IMR-90 (cell line): ENCODE measurements at regions not wholly inside any gene's neighbourhood (a gene's known extent, or its start where the extent isn't known, plus 50 kb on each side); places are given as distances from the start of the nearest gene placed in this dataset.

ENCODE experiments used
- ATAC-seq: fragments of 200-7000 bp; cut with Tn5 transposase; 2 replicates; pipeline ENCODE4 v1.9.1; 2020; ENCODE audit warnings: low read depth, mild to moderate bottlenecking, moderate library complexity
- BruUV-seq: library from RNA; stranded (reverse); fragments of 400-500 nt; replicated peaks from 2 replicates; lab custom pipeline; 2021; lab: Mats Ljungman, UMichigan
- CTCF ChIA-PET: fragments of 300-600 bp; formaldehyde crosslinking; extraction: SDS; loops from one replicate; lab custom pipeline; 2021; ENCODE audit warnings: antibody characterized with exemption; lab: Yijun Ruan, JAX
- POLR2A ChIA-PET: fragments of 300-600 bp; sonication (Branson Sonifier 250); formaldehyde crosslinking; loops from one replicate; lab custom pipeline; 2022; ENCODE audit warnings: antibody characterized with exemption; ENCODE audit not compliant: unreplicated experiment; lab: Charles Lee
- DNase-seq: peaks from one replicate; pipeline ENCODE4 v3.0.0; 2013
- H2AFZ ChIP-seq: replicated peaks from 2 replicates; pipeline ENCODE3; 2013; ENCODE audit warnings: low read length, mild to moderate bottlenecking; ENCODE audit not compliant: poor library complexity
- H2AK5ac ChIP-seq: 2 replicates; pipeline ENCODE4 v1.6.1; 2013; ENCODE audit warnings: low read depth, low read length, inconsistent platforms
- H2AK9ac ChIP-seq: replicated peaks from 2 replicates; pipeline ENCODE3; 2013; ENCODE audit warnings: mild to moderate bottlenecking, low read depth, low read length, moderate library complexity; ENCODE audit not compliant: poor library complexity
- H2BK120ac ChIP-seq: 2 replicates; pipeline ENCODE4 v1.6.1; 2013; ENCODE audit warnings: low read depth, low read length, inconsistent platforms
- H2BK15ac ChIP-seq: 3 replicates; pipeline ENCODE4 v1.6.1; 2013; ENCODE audit warnings: low read depth, low read length, inconsistent platforms
- H2BK20ac ChIP-seq: 2 replicates; pipeline ENCODE4 v1.6.1; 2013; ENCODE audit warnings: low read depth, mild to moderate bottlenecking, inconsistent platforms, low read length, moderate library complexity
- H2BK5ac ChIP-seq: 2 replicates; pipeline ENCODE4 v1.6.1; 2013; ENCODE audit warnings: mild to moderate bottlenecking, low read depth, low read length, inconsistent platforms; ENCODE audit not compliant: poor library complexity, severe bottlenecking
- H3K14ac ChIP-seq: replicated peaks from 2 replicates; pipeline ENCODE4 v1.6.1; 2013; ENCODE audit warnings: low read depth, low read length, inconsistent platforms
- H3K18ac ChIP-seq: 2 replicates; pipeline ENCODE4 v1.6.1; 2013; ENCODE audit warnings: low read depth, low read length, control low read depth
- H3K23ac ChIP-seq: 2 replicates; pipeline ENCODE4 v1.6.1; 2013; ENCODE audit warnings: low read depth, low read length, inconsistent platforms
- H3K27ac ChIP-seq: 2 replicates; pipeline ENCODE4 v1.5.1; 2013; ENCODE audit warnings: mild to moderate bottlenecking, control low read depth, low read length; ENCODE audit not compliant: insufficient read depth
- H3K27me3 ChIP-seq: 2 replicates; pipeline ENCODE4 v1.6.1; 2013; ENCODE audit warnings: low read length; ENCODE audit not compliant: control insufficient read depth, insufficient read depth
- H3K36me3 ChIP-seq: 2 replicates; pipeline ENCODE4 v1.6.1; 2013; ENCODE audit warnings: low read length, mixed read lengths; ENCODE audit not compliant: control insufficient read depth, insufficient read depth
- H3K4ac ChIP-seq: 2 replicates; pipeline ENCODE4 v1.6.1; 2013; ENCODE audit warnings: low read depth, low read length, inconsistent platforms
- H3K4me1 ChIP-seq: 2 replicates; pipeline ENCODE4 v1.6.1; 2013; ENCODE audit warnings: low read length, mixed read lengths; ENCODE audit not compliant: control insufficient read depth, insufficient read depth
- H3K4me2 ChIP-seq: 2 replicates; pipeline ENCODE4 v1.6.1; 2013; ENCODE audit warnings: low read depth, mild to moderate bottlenecking, control low read depth, low read length, moderate library complexity
- H3K4me3 ChIP-seq: 2 replicates; pipeline ENCODE4 v1.5.1; 2013; ENCODE audit warnings: low read depth, mild to moderate bottlenecking, control low read depth, low read length, moderate library complexity; ENCODE audit not compliant: insufficient read depth
- H3K56ac ChIP-seq: 2 replicates; pipeline ENCODE4 v1.6.1; 2013; ENCODE audit warnings: low read length, inconsistent platforms; ENCODE audit not compliant: insufficient read depth; ENCODE audit errors: extremely low read depth
- H3K79me1 ChIP-seq, 2 experiments: 2 replicates each; pipeline ENCODE4 v1.6.1; 2013; ENCODE audit warnings: low read length in 2 of 2, inconsistent platforms in 1 of 2, low read depth in 1 of 2
- H3K9ac ChIP-seq: 2 replicates; pipeline ENCODE4 v1.6.1; 2013; ENCODE audit warnings: low read depth, low read length, control low read depth
- H3K9me1 ChIP-seq: 2 replicates; pipeline ENCODE4 v1.6.1; 2013; ENCODE audit warnings: low read length, inconsistent platforms; ENCODE audit not compliant: insufficient read depth
- H3K9me3 ChIP-seq: 2 replicates; pipeline ENCODE4 v1.6.1; 2013; ENCODE audit warnings: low read length; ENCODE audit not compliant: control insufficient read depth, insufficient read depth
- H4K20me1 ChIP-seq: 2 replicates; pipeline ENCODE4 v1.6.1; 2013; ENCODE audit warnings: low read length, inconsistent platforms; ENCODE audit not compliant: insufficient read depth
- H4K5ac ChIP-seq: 2 replicates; pipeline ENCODE4 v1.6.1; 2013; ENCODE audit warnings: mild to moderate bottlenecking, low read depth, low read length, control low read depth
- H4K8ac ChIP-seq, 2 experiments: 2 replicates each; pipeline ENCODE4 v1.6.1; 2013; ENCODE audit warnings: low read depth in 2 of 2, low read length in 2 of 2, control low read depth in 1 of 2, inconsistent platforms in 1 of 2
- H4K91ac ChIP-seq: 2 replicates; pipeline ENCODE4 v1.6.1; 2013; ENCODE audit warnings: low read depth, low read length, inconsistent platforms; ENCODE audit not compliant: insufficient read depth
- CEBPB ChIP-seq: IDR thresholded peaks from 2 replicates; pipeline ENCODE4 v1.6.1; 2012; ENCODE audit warnings: low read depth, low read length, improper control_type of control experiment
- NFE2L2 ChIP-seq: fragments of 150-350 bp; IDR thresholded peaks from 2 replicates; pipeline ENCODE4 v1.6.1; 2016; ENCODE audit warnings: low read depth, mild to moderate bottlenecking, low read length
- RAD21 ChIP-seq: IDR thresholded peaks from 2 replicates; pipeline ENCODE4 v1.6.1; 2012; ENCODE audit warnings: low read length, improper control_type of control experiment
- RCOR1 ChIP-seq: IDR thresholded peaks from 2 replicates; pipeline ENCODE4 v1.6.1; 2012; ENCODE audit warnings: mild to moderate bottlenecking, low read length, improper control_type of control experiment; ENCODE audit not compliant: insufficient replicate concordance
- SMC3 ChIP-seq: fragments of 150-350 bp; IDR thresholded peaks from 2 replicates; pipeline ENCODE4 v1.6.1; 2016; ENCODE audit warnings: low read depth, mild to moderate bottlenecking, antibody characterized with exemption, low read length, moderate library complexity
- WGBS, 2 experiments: methylation state at CpG; one replicate each; pipeline versions ENCODE4 v1.1.5 to v1.1.7; 2013; ENCODE audit warnings: missing lambda C conversion rate in 2 of 2; ENCODE audit not compliant: insufficient read length in 1 of 2; ENCODE audit errors: extremely low coverage in 2 of 2; 5-methylcytosine and 5-hydroxymethylcytosine counted together
- dilution Hi-C: fragments of 300-500 bp; cut with HindIII; formaldehyde crosslinking; loops from one replicate; pipeline ENCODE4 v1.14.3; 2018; ENCODE audit warnings: low sequenced_read_pairs; ENCODE audit not compliant: unreplicated experiment
- in situ Hi-C: fragments of 300-500 bp; cut with MboI; formaldehyde crosslinking; loops from 3 replicates; pipeline ENCODE4 v1.14.3; 2019; ENCODE audit warnings: low sequenced_read_pairs, inconsistent platforms, mixed read lengths
- intact Hi-C: fragments of 100-400 bp; cut with micrococcal nuclease; formaldehyde crosslinking; loops from 2 replicates; pipeline ENCODE4 v1.10.0; 2022
- TF ChIP-seq, protein P1 (sequence below): conservative IDR thresholded peaks from 2 replicates; pipeline ENCODE4 v1.5.1; 2012; ENCODE audit warnings: mild to moderate bottlenecking, low read depth, low read length, improper control_type of control experiment

DNA sequence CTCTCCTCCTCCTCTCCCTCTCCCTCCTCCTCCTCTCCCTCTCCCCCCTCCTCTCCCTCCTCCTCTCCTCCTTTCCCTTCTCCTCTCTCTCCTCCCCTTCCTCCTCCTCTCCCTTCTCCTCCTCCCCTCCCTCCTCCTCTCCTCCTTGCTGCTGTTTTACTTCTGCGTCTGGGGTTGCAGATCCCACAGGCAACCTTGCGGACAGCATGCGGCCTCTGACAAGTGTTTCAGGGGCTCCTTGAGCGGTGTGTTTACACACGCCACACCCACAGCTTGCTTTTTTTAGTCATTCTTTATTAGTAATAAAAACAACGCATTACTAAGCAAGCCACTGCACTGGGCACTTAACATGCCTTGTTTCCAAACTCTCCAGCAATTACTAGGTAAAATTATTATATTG lies 81.9 kb downstream of the TFAP2C start:
- Histone ChIP-seq H3K4me2 (no peak overlapping the region), H4K91ac (no peak overlapping the region), H3K23ac (no peak overlapping the region), H3K56ac (no peak overlapping the region), H3K36me3 (no peaks in the 10 kb centered on the region), H4K8ac (no peak overlapping the region), H3K9me3 (no peaks in the 10 kb centered on the region), H3K4me3 (no peak overlapping the region), H3K14ac (no peak overlapping the region), H3K18ac (no peak overlapping the region), H2BK5ac (no peak overlapping the region), H2BK120ac (no peak overlapping the region), H3K9ac (no peak overlapping the region), H3K27me3 (peaks cover 2% of the 10 kb centered on the region; the same call in 1 of the 2 replicates), H2BK15ac (no peak overlapping the region), H2AFZ (no peak overlapping the region), H3K4me1 (no peaks in the 10 kb centered on the region), H2AK9ac (no peak overlapping the region), H4K20me1 (no peaks in the 10 kb centered on the region), H4K5ac (no peak overlapping the region), H3K27ac (no peak overlapping the region), H3K79me1 (no peaks in the 10 kb centered on the region), H2AK5ac (no peak overlapping the region), H3K9me1 (no peaks in the 10 kb centered on the region), H2BK20ac (no peak overlapping the region), H3K4ac (no peak overlapping the region)
- ChIA-PET POLR2A (no interaction called here), CTCF (no interaction called here)
- intact Hi-C loops = no loop called here
- peak; percentile 13 for DNase-seq
- TF ChIP-seq NFE2L2 = no peak
- TF ChIP-seq RAD21 = no peak
- no peak for TF ChIP-seq RCOR1
- no peak for TF ChIP-seq SMC3
- TF ChIP-seq, protein P1, sequence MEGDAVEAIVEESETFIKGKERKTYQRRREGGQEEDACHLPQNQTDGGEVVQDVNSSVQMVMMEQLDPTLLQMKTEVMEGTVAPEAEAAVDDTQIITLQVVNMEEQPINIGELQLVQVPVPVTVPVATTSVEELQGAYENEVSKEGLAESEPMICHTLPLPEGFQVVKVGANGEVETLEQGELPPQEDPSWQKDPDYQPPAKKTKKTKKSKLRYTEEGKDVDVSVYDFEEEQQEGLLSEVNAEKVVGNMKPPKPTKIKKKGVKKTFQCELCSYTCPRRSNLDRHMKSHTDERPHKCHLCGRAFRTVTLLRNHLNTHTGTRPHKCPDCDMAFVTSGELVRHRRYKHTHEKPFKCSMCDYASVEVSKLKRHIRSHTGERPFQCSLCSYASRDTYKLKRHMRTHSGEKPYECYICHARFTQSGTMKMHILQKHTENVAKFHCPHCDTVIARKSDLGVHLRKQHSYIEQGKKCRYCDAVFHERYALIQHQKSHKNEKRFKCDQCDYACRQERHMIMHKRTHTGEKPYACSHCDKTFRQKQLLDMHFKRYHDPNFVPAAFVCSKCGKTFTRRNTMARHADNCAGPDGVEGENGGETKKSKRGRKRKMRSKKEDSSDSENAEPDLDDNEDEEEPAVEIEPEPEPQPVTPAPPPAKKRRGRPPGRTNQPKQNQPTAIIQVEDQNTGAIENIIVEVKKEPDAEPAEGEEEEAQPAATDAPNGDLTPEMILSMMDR = no peak
- TF ChIP-seq CEBPB = no peak
- in situ Hi-C loops = no loop called here
- dilution Hi-C loops = no loop called here
- WGBS, 2 experiments = no CpG with 5 or more reads among the region's 6 CpGs
- ATAC-seq = no peak
- BruUV-seq = no TSS peak
